ENCODE measurements at regions not wholly inside any gene's neighbourhood (a gene's known extent, or its start where the extent isn't known, plus 50 kb on each side); places are given as distances from the start of the nearest gene placed in this dataset.

GRCh38 chr5:5798462-5798861 lies 376.0 kb downstream of the ICE1 start:
- H3K27ac ChIP-seq, result no peak overlapping the region
- TF ChIP-seq CTCF (IDR thresholded peaks at IDR 0.05; ENCODE audit: low read depth, low read length), result no peak
- no peaks in the 10 kb centered on the region for H3K9me3 ChIP-seq (ENCODE audit: low read depth)
- H3K4me1 ChIP-seq (ENCODE audit: low read depth), result peaks cover 6% of the 10 kb centered on the region
- H3K36me3 ChIP-seq, result no peaks in the 10 kb centered on the region
- no peak overlapping the region for H3K4me3 ChIP-seq
- no peaks in the 10 kb centered on the region for H3K27me3 ChIP-seq
- DNase-seq (ENCODE audit: low read depth in 1 of 2, low spot score in 1 of 2), result no peak

- H3K4me3 ChIP-seq, result no peak overlapping the region
These were observed 375.6 kb downstream of the ICE1 start for GRCh38 chr5:5798041-5798440.

GRCh38 chr5:5795074-5795771 lies 372.7 kb downstream of the ICE1 start:
- Histone ChIP-seq H3K27ac (peak overlapping the region; percentile 46), H3K4me1 (ENCODE audit: low read depth) (peaks cover 6% of the 10 kb centered on the region), H3K27me3 (no peaks in the 10 kb centered on the region), H3K4me3 (no peak overlapping the region), H3K36me3 (no peaks in the 10 kb centered on the region), H3K9me3 (ENCODE audit: low read depth) (no peaks in the 10 kb centered on the region)
- peak in 1 of 2 donors; percentile 81 for DNase-seq (ENCODE audit: low read depth in 1 of 2, low spot score in 1 of 2)
- no peak for TF ChIP-seq CTCF (IDR thresholded peaks at IDR 0.05; ENCODE audit: low read depth, low read length)

More at GRCh38 chr5:5798041-5798440, 375.6 kb downstream of the ICE1 start:
- Histone ChIP-seq H3K36me3 (no peaks in the 10 kb centered on the region), H3K9me3 (ENCODE audit: low read depth) (no peaks in the 10 kb centered on the region), H3K4me1 (ENCODE audit: low read depth) (peaks cover 6% of the 10 kb centered on the region), H3K27ac (no peak overlapping the region), H3K27me3 (no peaks in the 10 kb centered on the region)
- no peak for DNase-seq (ENCODE audit: low read depth in 1 of 2, low spot score in 1 of 2)
- TF ChIP-seq CTCF (IDR thresholded peaks at IDR 0.05; ENCODE audit: low read depth, low read length), result no peak

- Histone ChIP-seq H3K4me1 (ENCODE audit: low read depth) (peaks cover 6% of the 10 kb centered on the region), H3K9me3 (ENCODE audit: low read depth) (no peaks in the 10 kb centered on the region), H3K27ac (no peak overlapping the region), H3K27me3 (no peaks in the 10 kb centered on the region), H3K36me3 (no peaks in the 10 kb centered on the region), H3K4me3 (no peak overlapping the region)
- no peak for DNase-seq (ENCODE audit: low read depth in 1 of 2, low spot score in 1 of 2)
- no peak for TF ChIP-seq CTCF (IDR thresholded peaks at IDR 0.05; ENCODE audit: low read depth, low read length)
These were observed 371.7 kb downstream of the ICE1 start for GRCh38 chr5:5794118-5794560.

GRCh38 chr5:5793242-5794117 lies 371.0 kb downstream of the ICE1 start:
- Histone ChIP-seq H3K27me3 (no peaks in the 10 kb centered on the region), H3K27ac (no peak overlapping the region), H3K9me3 (ENCODE audit: low read depth) (no peaks in the 10 kb centered on the region), H3K4me3 (no peak overlapping the region), H3K36me3 (no peaks in the 10 kb centered on the region), H3K4me1 (ENCODE audit: low read depth) (peaks cover 6% of the 10 kb centered on the region)
- DNase-seq (ENCODE audit: low read depth in 1 of 2, low spot score in 1 of 2), result no peak
- TF ChIP-seq CTCF (IDR thresholded peaks at IDR 0.05; ENCODE audit: low read depth, low read length), result no peak

Measured in cardiac muscle cell (in vitro differentiated cells and primary cell).